Endothelial cell of umbilical vein (primary cell): ENCODE measurements at regions not wholly inside any gene's neighbourhood (a gene's known extent, or its start where the extent isn't known, plus 50 kb on each side); places are given as distances from the start of the nearest gene placed in this dataset.

ENCODE experiments used
- BruUV-seq: library from RNA; stranded (reverse); fragments of 400-500 nt; replicated peaks from 2 replicates; lab custom pipeline; 2021; lab: Mats Ljungman, UMichigan
- CTCF ChIA-PET: fragments of 300-600, 350-600 bp; sonication (Branson Sonifier 250); formaldehyde crosslinking; loops from one replicate; lab custom pipeline; 2021; ENCODE audit warnings: antibody characterized with exemption, inconsistent platforms; lab: Charles Lee
- POLR2A ChIA-PET: fragments of 300-600, 350-600 bp; sonication (Branson Sonifier 250); formaldehyde crosslinking; loops from one replicate; lab custom pipeline; 2021; ENCODE audit warnings: antibody characterized with exemption, inconsistent platforms; lab: Charles Lee
- DNase-seq: peaks from one replicate; pipeline ENCODE4 v3.0.0-alpha.2; 2011; ENCODE audit warnings: low read depth, low spot score
- FAIRE-seq: peaks from 2 replicates; lab custom pipeline; 2011; peaks lifted over from hg19 to GRCh38; lab: Jason Lieb, UNC
- H2AFZ ChIP-seq: 2 replicates; pipeline ENCODE4 v1.6.0; 2012; ENCODE audit warnings: low read depth, low read length, control low read depth, inconsistent platforms
- H3K27ac ChIP-seq: 2 replicates; pipeline ENCODE4 v1.5.1; 2011; ENCODE audit warnings: low read depth, mild to moderate bottlenecking, control low read depth, low read length, moderate library complexity; ENCODE audit not compliant: insufficient read depth
- H3K27me3 ChIP-seq, 2 experiments: 2 replicates each; pipeline versions ENCODE4 v1.6.0 to v1.6.1; 2011; ENCODE audit warnings: low read length in 2 of 2, mixed read lengths in 1 of 2; ENCODE audit not compliant: control insufficient read depth in 2 of 2, insufficient read depth in 2 of 2
- H3K36me3 ChIP-seq, 2 experiments: 2 replicates in 1 of 2; 3 replicates in 1 of 2; pipeline ENCODE4 v1.5.1; 2011; ENCODE audit warnings: low read length in 2 of 2, mild to moderate bottlenecking in 1 of 2, moderate library complexity in 1 of 2; ENCODE audit not compliant: control insufficient read depth in 2 of 2, insufficient read depth in 2 of 2; ENCODE audit errors: extremely low read depth in 1 of 2
- H3K4me1 ChIP-seq: 3 replicates; pipeline ENCODE4 v1.5.1; 2011; ENCODE audit warnings: mild to moderate bottlenecking, low read length; ENCODE audit not compliant: control insufficient read depth, insufficient read depth; ENCODE audit errors: extremely low read depth
- H3K4me2 ChIP-seq: 2 replicates; pipeline ENCODE4 v1.6.1; 2011; ENCODE audit warnings: low read length, control low read depth, mixed read lengths; ENCODE audit not compliant: insufficient read depth
- H3K4me3 ChIP-seq, 3 experiments: fragments of 200-600 bp in 1 of 3; sonication (generic), shearing (Covaris generic) in 1 of 3; replicated peaks in 1 of 3; 2 replicates each; pipeline ENCODE4 v1.5.1; 2011 to 2016; ENCODE audit warnings: control low read depth in 3 of 3, low read length in 3 of 3, mild to moderate bottlenecking in 2 of 3, inconsistent platforms in 1 of 3, low read depth in 1 of 3, moderate library complexity in 1 of 3; ENCODE audit not compliant: insufficient read depth in 1 of 3
- H3K79me2 ChIP-seq: 2 replicates; pipeline ENCODE4 v1.6.0; 2012; ENCODE audit warnings: low read length, inconsistent platforms; ENCODE audit not compliant: control insufficient read depth, insufficient read depth
- H3K9ac ChIP-seq: replicated peaks from 2 replicates; pipeline ENCODE3; 2011; ENCODE audit warnings: low read length, control low read depth; ENCODE audit not compliant: insufficient read depth; ENCODE audit errors: extremely low read depth
- H3K9me1 ChIP-seq: replicated peaks from 3 replicates; pipeline ENCODE4 v1.6.0; 2011; ENCODE audit warnings: mild to moderate bottlenecking, low read length; ENCODE audit not compliant: control insufficient read depth, insufficient read depth; ENCODE audit errors: extremely low read depth
- H3K9me3 ChIP-seq: replicated peaks from 2 replicates; pipeline ENCODE4 v1.5.1; 2012; ENCODE audit warnings: low read length, inconsistent platforms; ENCODE audit not compliant: control insufficient read depth, insufficient read depth
- H4K20me1 ChIP-seq: replicated peaks from 2 replicates; pipeline ENCODE3; 2011; ENCODE audit warnings: mild to moderate bottlenecking, low read length; ENCODE audit not compliant: control insufficient read depth, insufficient read depth; ENCODE audit errors: extremely low read depth
- EZH2 ChIP-seq: IDR thresholded peaks from 2 replicates; pipeline ENCODE4 v1.6.1; 2012; ENCODE audit warnings: borderline replicate concordance, low read depth, mild to moderate bottlenecking, moderate library complexity, low read length, inconsistent platforms; ENCODE audit not compliant: severe bottlenecking
- FOS ChIP-seq: IDR thresholded peaks from 2 replicates; pipeline ENCODE4 v1.6.1; 2011; ENCODE audit warnings: mild to moderate bottlenecking, low read length, moderate library complexity, borderline replicate concordance; ENCODE audit not compliant: insufficient read depth
- GATA2 ChIP-seq: IDR thresholded peaks from 2 replicates; pipeline ENCODE4 v1.7.0; 2011; ENCODE audit warnings: low read depth, mild to moderate bottlenecking, moderate library complexity, mixed read lengths, low read length; ENCODE audit not compliant: insufficient read length, insufficient read depth
- JUN ChIP-seq: IDR thresholded peaks from 2 replicates; pipeline ENCODE4 v1.6.1; 2011; ENCODE audit warnings: borderline replicate concordance, low read depth; ENCODE audit not compliant: insufficient read length, insufficient read depth
- MYC ChIP-seq: IDR thresholded peaks from one replicate; pipeline ENCODE4 v1.6.1; 2011; ENCODE audit warnings: mild to moderate bottlenecking, low read depth, low read length
- POLR2A ChIP-seq: IDR thresholded peaks from 2 replicates; pipeline ENCODE4 v1.6.1; 2012; ENCODE audit warnings: low read depth, mild to moderate bottlenecking, control low read depth, low read length
- POLR2AphosphoS5 ChIP-seq: IDR thresholded peaks from 2 replicates; pipeline ENCODE4 v1.6.1; 2012; ENCODE audit warnings: low read depth, mild to moderate bottlenecking, control low read depth, low read length, moderate library complexity; ENCODE audit not compliant: insufficient read depth
- dilution Hi-C: fragments of 300-500 bp; cut with MboI; formaldehyde crosslinking; loops from one replicate; pipeline ENCODE4 v1.15.0; 2019; ENCODE audit warnings: low sequenced_read_pairs; ENCODE audit not compliant: extremely low pct_ligation_motif_present
- intact Hi-C: fragments of 100-400 bp; cut with micrococcal nuclease; formaldehyde crosslinking; loops from one replicate; pipeline ENCODE4 v1.10.0; 2022
- TF ChIP-seq, protein P1 (sequence below): IDR thresholded peaks from 2 replicates; pipeline ENCODE4 v1.6.1; 2011; ENCODE audit not compliant: insufficient read depth, insufficient read length
- TF ChIP-seq, protein P2 (sequence below), 2 donors: IDR thresholded peaks; 1 replicate in 1 of 2; 2 replicates in 1 of 2; pipeline ENCODE4 v1.5.1; 2011; ENCODE audit warnings: low read length in 2 of 2, mild to moderate bottlenecking in 2 of 2, moderate library complexity in 2 of 2, control low read depth in 1 of 2, inconsistent platforms in 1 of 2, low read depth in 1 of 2; ENCODE audit not compliant: insufficient read depth in 1 of 2; ENCODE audit errors: extremely low read depth in 1 of 2

DNA sequence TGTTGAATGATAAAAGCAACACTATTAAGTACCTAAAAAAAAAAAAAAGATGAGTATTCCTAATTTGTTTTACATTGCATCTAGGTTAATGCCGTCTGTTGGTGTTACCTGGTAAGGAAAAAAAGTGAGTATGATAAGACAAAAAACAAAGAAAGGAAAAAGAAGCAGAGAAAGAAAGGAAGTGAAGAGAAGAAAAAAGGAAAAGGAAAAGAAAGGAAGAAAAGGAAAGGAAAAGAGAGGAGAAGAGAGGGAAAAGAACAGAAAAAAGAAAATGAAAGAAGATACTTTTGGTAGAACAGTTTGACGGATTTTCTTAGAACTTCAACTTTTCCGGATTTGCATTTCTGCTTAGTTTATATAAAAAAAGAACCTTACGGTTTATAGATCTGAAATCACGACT lies 387.9 kb downstream of the METTL4 start:
- Histone ChIP-seq H3K9me1 (no peaks in the 10 kb centered on the region), H3K4me1 (no peaks in the 10 kb centered on the region), H4K20me1 (no peaks in the 10 kb centered on the region), H3K79me2 (no peaks in the 10 kb centered on the region), H2AFZ (no peak overlapping the region), H3K9me3 (no peaks in the 10 kb centered on the region), H3K27ac (no peak overlapping the region), H3K9ac (no peak overlapping the region), H3K4me3 (no peak overlapping the region), H3K4me2 (no peak overlapping the region), H3K36me3 (no peaks in the 10 kb centered on the region), H3K27me3 (peaks cover 0 to 3% of the 10 kb centered on the region in 2 experiments)
- POLR2A ChIA-PET = no interaction called here
- CTCF ChIA-PET = no interaction called here
- intact Hi-C loops = no loop called here
- no TSS peak for BruUV-seq
- TF ChIP-seq, protein P1, sequence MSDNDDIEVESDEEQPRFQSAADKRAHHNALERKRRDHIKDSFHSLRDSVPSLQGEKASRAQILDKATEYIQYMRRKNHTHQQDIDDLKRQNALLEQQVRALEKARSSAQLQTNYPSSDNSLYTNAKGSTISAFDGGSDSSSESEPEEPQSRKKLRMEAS = no peak
- dilution Hi-C loops = no loop called here
- FAIRE-seq = no peak
- no peak for DNase-seq

DNA sequence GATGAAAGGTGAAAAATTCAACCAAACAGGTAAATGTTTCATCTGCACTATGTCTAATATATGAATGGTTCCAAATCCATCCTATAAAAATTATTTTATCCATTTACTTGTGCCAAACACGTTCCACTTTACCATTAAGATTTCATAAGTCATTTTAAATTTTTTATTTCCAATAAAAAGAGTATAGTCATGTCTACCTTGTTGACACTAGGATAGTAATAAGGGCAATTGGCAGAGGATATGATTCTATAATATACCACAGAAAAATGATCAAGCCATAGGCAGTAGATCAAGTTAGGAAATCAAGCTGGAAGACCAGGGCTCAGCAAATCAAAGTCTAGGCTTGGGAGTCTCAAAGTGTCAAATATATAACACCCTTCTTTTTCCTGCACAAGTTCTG lies 384.3 kb downstream of the METTL4 start:
- H3K9me1 ChIP-seq = no peaks in the 10 kb centered on the region
- no peak overlapping the region for H3K27ac ChIP-seq
- H3K9ac ChIP-seq = no peak overlapping the region
- DNase-seq = no peak
- no peaks in the 10 kb centered on the region for H3K79me2 ChIP-seq
- H3K4me3 ChIP-seq = no peak overlapping the region
- FAIRE-seq = no peak
- BruUV-seq = no TSS peak
- CTCF ChIA-PET = interaction anchor here (0.7 kb wide), 1 partner anchor 82 kb away, joined by 3 read pairs; no protein-coding TSS in a partner anchor
- no peak overlapping the region for H2AFZ ChIP-seq
- H3K4me1 ChIP-seq = no peaks in the 10 kb centered on the region
- no peaks in the 10 kb centered on the region for H3K9me3 ChIP-seq
- dilution Hi-C loops (no loop called here), intact Hi-C loops (no loop called here)
- no peaks in the 10 kb centered on the region for H4K20me1 ChIP-seq
- peaks cover 0 to 3% of the 10 kb centered on the region in 2 experiments for H3K27me3 ChIP-seq
- TF ChIP-seq EZH2 (no peak), POLR2A (no peak), POLR2AphosphoS5 (no peak), JUN (no peak), GATA2 (no peak), MYC (no peak), FOS (no peak)
- TF ChIP-seq, protein P1 = no peak
- TF ChIP-seq, protein P2, sequence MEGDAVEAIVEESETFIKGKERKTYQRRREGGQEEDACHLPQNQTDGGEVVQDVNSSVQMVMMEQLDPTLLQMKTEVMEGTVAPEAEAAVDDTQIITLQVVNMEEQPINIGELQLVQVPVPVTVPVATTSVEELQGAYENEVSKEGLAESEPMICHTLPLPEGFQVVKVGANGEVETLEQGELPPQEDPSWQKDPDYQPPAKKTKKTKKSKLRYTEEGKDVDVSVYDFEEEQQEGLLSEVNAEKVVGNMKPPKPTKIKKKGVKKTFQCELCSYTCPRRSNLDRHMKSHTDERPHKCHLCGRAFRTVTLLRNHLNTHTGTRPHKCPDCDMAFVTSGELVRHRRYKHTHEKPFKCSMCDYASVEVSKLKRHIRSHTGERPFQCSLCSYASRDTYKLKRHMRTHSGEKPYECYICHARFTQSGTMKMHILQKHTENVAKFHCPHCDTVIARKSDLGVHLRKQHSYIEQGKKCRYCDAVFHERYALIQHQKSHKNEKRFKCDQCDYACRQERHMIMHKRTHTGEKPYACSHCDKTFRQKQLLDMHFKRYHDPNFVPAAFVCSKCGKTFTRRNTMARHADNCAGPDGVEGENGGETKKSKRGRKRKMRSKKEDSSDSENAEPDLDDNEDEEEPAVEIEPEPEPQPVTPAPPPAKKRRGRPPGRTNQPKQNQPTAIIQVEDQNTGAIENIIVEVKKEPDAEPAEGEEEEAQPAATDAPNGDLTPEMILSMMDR (IDR thresholded peaks at IDR 0.05; ENCODE audit: extremely low read depth in 1 of 2, insufficient read depth in 1 of 2, low read depth in 1 of 2, low read length in 2 of 2) = no peak
- H3K4me2 ChIP-seq = no peak overlapping the region
- POLR2A ChIA-PET = no interaction called here
- H3K36me3 ChIP-seq = no peaks in the 10 kb centered on the region
